H1 (cell line): ENCODE measurements at regions not wholly inside any gene's neighbourhood (a gene's known extent, or its start where the extent isn't known, plus 50 kb on each side); places are given as distances from the start of the nearest gene placed in this dataset.

Source experiments
- GTF2F1 ChIP-seq: IDR thresholded peaks from 2 replicates; pipeline ENCODE4 v1.6.1; 2012; ENCODE audit warnings: low read depth, low read length, improper control_type of control experiment, borderline replicate concordance
- KDM5A ChIP-seq: fragments of 200-600 bp; IDR thresholded peaks from 2 replicates; pipeline ENCODE4 v1.7.1; 2012; ENCODE audit warnings: mild to moderate bottlenecking, low read length, inconsistent platforms, mixed read lengths
- NRF1 ChIP-seq: IDR thresholded peaks from 2 replicates; pipeline ENCODE4 v1.6.1; 2011; ENCODE audit warnings: mild to moderate bottlenecking, low read depth, low read length, improper control_type of control experiment
- SIN3A ChIP-seq, 2 experiments: IDR thresholded peaks in 1 of 2; conservative IDR thresholded peaks in 1 of 2; 2 replicates each; pipeline ENCODE4 v1.6.1; 2011 to 2012; ENCODE audit warnings: low read length in 2 of 2, improper control_type of control experiment in 1 of 2, low read depth in 1 of 2, mild to moderate bottlenecking in 1 of 2

- no peak for TF ChIP-seq NRF1
- no peak for TF ChIP-seq SIN3A (conservative IDR thresholded peaks at IDR 0.05 in 1 of 2, IDR thresholded peaks at IDR 0.05 in 1 of 2; ENCODE audit: low read depth in 1 of 2, low read length in 2 of 2)
- TF ChIP-seq GTF2F1: no peak
- TF ChIP-seq KDM5A: no peak
- TF ChIP-seq, all 59 proteins: peak for 0
Observed at GRCh38 chr6:27138406-27138805, 109.1 kb upstream of the PRSS16 start (continued).
